ENCODE measurements at regions not wholly inside any gene's neighbourhood (a gene's known extent, or its start where the extent isn't known, plus 50 kb on each side); places are given as distances from the start of the nearest gene placed in this dataset.

GRCh38 chr11:129704831-129705230, 110.8 kb upstream of the TMEM45B start:
- TF ChIP-seq EZH2 (IDR thresholded peaks at IDR 0.05; ENCODE audit: borderline replicate concordance, insufficient read depth, low read length, poor library complexity, severe bottlenecking) (no peak), CTCF (IDR thresholded peaks at IDR 0.05; ENCODE audit: poor library complexity, severe bottlenecking) (no peak), SMC3 (conservative IDR thresholded peaks at IDR 0.05; ENCODE audit: poor library complexity) (no peak), TAF1 (IDR thresholded peaks at IDR 0.05; ENCODE audit: low read depth) (no peak), POLR2AphosphoS5 (IDR thresholded peaks at IDR 0.05) (no peak), RAD21 (conservative IDR thresholded peaks at IDR 0.05) (no peak), REST (IDR thresholded peaks at IDR 0.05; ENCODE audit: borderline replicate concordance) (no peak), EP300 (conservative IDR thresholded peaks at IDR 0.05; ENCODE audit: poor library complexity, severe bottlenecking) (no peak), MXI1 (conservative IDR thresholded peaks at IDR 0.05; ENCODE audit: poor library complexity, severe bottlenecking) (no peak)
